Stomach (tissue), 8 donors: ENCODE measurements at regions not wholly inside any gene's neighbourhood (a gene's known extent, or its start where the extent isn't known, plus 50 kb on each side); places are given as distances from the start of the nearest gene placed in this dataset.
A peak's percentile ranks its signal among the peaks of the same experiment; 100 is the strongest.

ENCODE experiments used
- DNase-seq, 2 donors: peaks; one replicate each; pipeline versions ENCODE4 v3.0.0 to v3.0.0-alpha.2; 2013 to 2019
- H3K27ac ChIP-seq, 5 donors: fragments of 200-600 bp in 4 of 5; sonication (generic) in 4 of 5; one replicate each; pipeline ENCODE4 v1.5.1; 2013 to 2019; ENCODE audit warnings: mild to moderate bottlenecking in 1 of 5, moderate library complexity in 1 of 5
- H3K27me3 ChIP-seq, 3 donors: fragments of 200-600 bp; sonication (generic); one replicate each; pipeline ENCODE4 v1.5.1; 2017 to 2019; ENCODE audit warnings: mixed run types in 1 of 3
- H3K36me3 ChIP-seq, 4 donors: fragments of 200-600 bp; sonication (generic); 1 replicate in 3 of 4; 2 replicates in 1 of 4; pipeline ENCODE4 v1.5.1; 2016 to 2019
- H3K4me1 ChIP-seq, 4 donors: fragments of 200-600 bp; sonication (generic); one replicate each; pipeline ENCODE4 v1.5.1; 2016 to 2019
- H3K4me3 ChIP-seq, 4 donors: fragments of 200-600 bp; sonication (generic) in 3 of 4; one replicate each; pipeline ENCODE4 v1.5.1; 2016 to 2019; ENCODE audit warnings: mild to moderate bottlenecking in 1 of 4
- H3K9me3 ChIP-seq, 4 donors: fragments of 200-600 bp; sonication (generic); one replicate each; pipeline ENCODE4 v1.5.1; 2016 to 2019
- CTCF ChIP-seq, 7 experiments: fragments of 450-650 bp in 4 of 7; fragments of 200-600 bp in 3 of 7; sonication (generic) in 3 of 7; IDR thresholded peaks; one replicate each; pipeline ENCODE4 v1.5.1; 2016 to 2019; ENCODE audit warnings: antibody characterized with exemption in 7 of 7, control low read depth in 2 of 7, mild to moderate bottlenecking in 1 of 7
- EP300 ChIP-seq: sonication (generic); formaldehyde crosslinking; IDR thresholded peaks from one replicate; pipeline ENCODE4 v1.6.1; 2017; ENCODE audit warnings: antibody characterized with exemption
- POLR2A ChIP-seq, 4 donors: fragments of 450-650 bp; IDR thresholded peaks; one replicate each; pipeline ENCODE4 v1.6.1; 2016; ENCODE audit warnings: antibody characterized with exemption in 4 of 4, control low read depth in 2 of 4, mild to moderate bottlenecking in 1 of 4, moderate library complexity in 1 of 4
- POLR2AphosphoS5 ChIP-seq, 3 donors: sonication (generic); formaldehyde crosslinking; IDR thresholded peaks; one replicate each; pipeline ENCODE4 v1.6.1; 2016; ENCODE audit warnings: antibody characterized with exemption in 3 of 3
- WGBS, 5 donors: extraction: QIAGEN DNeasy Blood & Tissue Kit in 3 of 5; methylation state at CpG; one replicate each; pipeline versions ENCODE4 v1.1.5 to v1.1.7; 2013 to 2018; 5-methylcytosine and 5-hydroxymethylcytosine counted together
- intact Hi-C: fragments of 100-400 bp; cut with DNase I; formaldehyde crosslinking; loops from one replicate; pipeline ENCODE4 v1.15.1; 2023; ENCODE audit warnings: low total_unique reads
- donor health status: healthy with polysubstance abuse.
- donor health status: Bipolar disorder and iron deficiency.
- donor health status: healthy.

GRCh38 chr2:225889452-225889851, 489.9 kb downstream of the NYAP2 start:
- intact Hi-C loops, result loop anchor here (10.0 kb wide), 2 partner anchors 915 to 1095 kb away; no protein-coding TSS in a partner anchor
- Histone ChIP-seq H3K9me3 (no peaks in the 10 kb centered on the region), H3K4me1 (peaks cover 0 to 5% (median 0%) of the 10 kb centered on the region in 4 donors), H3K27me3 (no peaks in the 10 kb centered on the region), H3K36me3 (no peaks in the 10 kb centered on the region), H3K4me3 (no peak overlapping the region), H3K27ac (no peak overlapping the region)
- WGBS, 5 donors, result 0 to 3% (median 0%) methylated on average over 1 of the region's 1 CpG
- DNase-seq, result peak in 1 of 2 donors; percentile 64
- TF ChIP-seq CTCF (IDR thresholded peaks at IDR 0.05) (peak in 5 of 7 experiments; percentile 51 to 75 (median 65)), POLR2A (IDR thresholded peaks at IDR 0.05) (no peak), POLR2AphosphoS5 (IDR thresholded peaks at IDR 0.05) (peak in 1 of 3 donors; percentile 4), EP300 (no peak)

GRCh38 chr2:225867071-225867470, 467.6 kb downstream of the NYAP2 start:
- DNase-seq, result no peak
- H3K27ac ChIP-seq, result no peak overlapping the region
- intact Hi-C loops, result no loop called here
- 60 to 66% (median 64%) methylated on average over 5 of the region's 5 CpGs for WGBS, 5 donors
- H3K4me1 ChIP-seq, result no peaks in the 10 kb centered on the region
- no peaks in the 10 kb centered on the region for H3K27me3 ChIP-seq
- TF ChIP-seq CTCF (IDR thresholded peaks at IDR 0.05) (no peak), POLR2AphosphoS5 (IDR thresholded peaks at IDR 0.05) (no peak), EP300 (no peak), POLR2A (IDR thresholded peaks at IDR 0.05) (no peak)
- no peak overlapping the region for H3K4me3 ChIP-seq
- H3K36me3 ChIP-seq, result no peaks in the 10 kb centered on the region
- H3K9me3 ChIP-seq, result no peaks in the 10 kb centered on the region

GRCh38 chr2:225865468-225865867, 466.0 kb downstream of the NYAP2 start:
- no peaks in the 10 kb centered on the region for H3K27me3 ChIP-seq
- no peaks in the 10 kb centered on the region for H3K36me3 ChIP-seq
- no peak overlapping the region for H3K4me3 ChIP-seq
- H3K27ac ChIP-seq, result no peak overlapping the region
- no peak for DNase-seq
- no peaks in the 10 kb centered on the region for H3K9me3 ChIP-seq
- no peak for TF ChIP-seq POLR2AphosphoS5 (IDR thresholded peaks at IDR 0.05)
- TF ChIP-seq POLR2A (IDR thresholded peaks at IDR 0.05), result no peak
- TF ChIP-seq CTCF (IDR thresholded peaks at IDR 0.05), result no peak
- TF ChIP-seq EP300, result no peak
- intact Hi-C loops, result no loop called here
- no peaks in the 10 kb centered on the region for H3K4me1 ChIP-seq

GRCh38 chr2:225864394-225864793, 464.9 kb downstream of the NYAP2 start:
- Histone ChIP-seq H3K36me3 (no peaks in the 10 kb centered on the region), H3K4me1 (no peaks in the 10 kb centered on the region), H3K9me3 (no peaks in the 10 kb centered on the region), H3K27me3 (no peaks in the 10 kb centered on the region), H3K27ac (no peak overlapping the region), H3K4me3 (no peak overlapping the region)
- WGBS, 5 donors, result 83 to 95% (median 89%) methylated on average over 1 of the region's 1 CpG
- no peak for TF ChIP-seq CTCF (IDR thresholded peaks at IDR 0.05)
- TF ChIP-seq EP300, result no peak
- no peak for TF ChIP-seq POLR2AphosphoS5 (IDR thresholded peaks at IDR 0.05)
- TF ChIP-seq POLR2A (IDR thresholded peaks at IDR 0.05), result no peak
- no peak for DNase-seq
- intact Hi-C loops, result no loop called here
